Common myeloid progenitor, CD34-positive (primary cell): ENCODE measurements at regions not wholly inside any gene's neighbourhood (a gene's known extent, or its start where the extent isn't known, plus 50 kb on each side); places are given as distances from the start of the nearest gene placed in this dataset.

Experiments used
- CTCF ChIA-PET: fragments of 350-600 bp; sonication (Branson Sonifier 250); formaldehyde crosslinking; loops from one replicate; lab custom pipeline; 2021; ENCODE audit warnings: antibody characterized with exemption; lab: Charles Lee
- POLR2A ChIA-PET: fragments of 350-600 bp; sonication (Branson Sonifier 250); formaldehyde crosslinking; loops from one replicate; lab custom pipeline; 2021; ENCODE audit warnings: antibody characterized with exemption; lab: Charles Lee
- DNase-seq, 3 donors: peaks; one replicate each; pipeline versions ENCODE4 v3.0.0 to v3.0.0-alpha.2; 2013
- H3K27ac ChIP-seq, 2 experiments: 1 replicate in 1 of 2; 2 replicates in 1 of 2; pipeline ENCODE4 v1.7.0; 2013; ENCODE audit warnings: inconsistent platforms in 2 of 2, low read length in 2 of 2, mild to moderate bottlenecking in 2 of 2, low read depth in 1 of 2, moderate library complexity in 1 of 2; ENCODE audit not compliant: severe bottlenecking in 2 of 2, insufficient read depth in 1 of 2, poor library complexity in 1 of 2
- H3K27me3 ChIP-seq, 5 experiments: replicated peaks in 2 of 5; 1 replicate in 3 of 5; 2 replicates in 2 of 5; pipeline versions ENCODE4 v1.6.1 to v1.7.0; 2013; ENCODE audit warnings: low read length in 4 of 5, mild to moderate bottlenecking in 2 of 5, moderate library complexity in 2 of 5, inconsistent platforms in 1 of 5; ENCODE audit not compliant: insufficient read depth in 5 of 5, control insufficient read depth in 4 of 5
- H3K36me3 ChIP-seq, 4 experiments: 1 replicate in 2 of 4; 2 replicates in 2 of 4; pipeline versions ENCODE4 v1.6.1 to v1.7.0; 2013; ENCODE audit warnings: low read length in 3 of 4, control low read depth in 1 of 4, mild to moderate bottlenecking in 1 of 4; ENCODE audit not compliant: control insufficient read depth in 4 of 4, insufficient read depth in 4 of 4
- H3K4me1 ChIP-seq, 4 experiments: 1 replicate in 3 of 4; 2 replicates in 1 of 4; pipeline versions ENCODE4 v1.6.1 to v1.7.1; 2013; ENCODE audit warnings: low read length in 3 of 4, mild to moderate bottlenecking in 3 of 4, control low read depth in 1 of 4, inconsistent platforms in 1 of 4, moderate library complexity in 1 of 4; ENCODE audit not compliant: control insufficient read depth in 4 of 4, insufficient read depth in 4 of 4; ENCODE audit errors: control extremely low read depth in 1 of 4
- H3K4me3 ChIP-seq, 7 experiments: 1 replicate in 4 of 7; 2 replicates in 3 of 7; pipeline versions ENCODE4 v1.5.1 to v1.7.0; 2013; ENCODE audit warnings: mild to moderate bottlenecking in 7 of 7, low read length in 6 of 7, moderate library complexity in 6 of 7, inconsistent platforms in 2 of 7, low read depth in 2 of 7, control low read depth in 1 of 7; ENCODE audit not compliant: insufficient read depth in 4 of 7, control insufficient read depth in 1 of 7; ENCODE audit errors: extremely low read depth in 1 of 7
- H3K9me3 ChIP-seq, 5 experiments: 1 replicate in 4 of 5; 2 replicates in 1 of 5; pipeline versions ENCODE4 v1.6.1 to v1.7.1; 2013; ENCODE audit warnings: low read length in 4 of 5, mild to moderate bottlenecking in 2 of 5, inconsistent platforms in 1 of 5, low read depth in 1 of 5, moderate library complexity in 1 of 5; ENCODE audit not compliant: control insufficient read depth in 4 of 5, insufficient read depth in 2 of 5; ENCODE audit errors: control extremely low read depth in 1 of 5
- WGBS: methylation state at CpG from one replicate; pipeline ENCODE4 v1.1.5; 2013; ENCODE audit not compliant: insufficient coverage; 5-methylcytosine and 5-hydroxymethylcytosine counted together

- WGBS: 100% methylated on average over 2 of the region's 3 CpGs
- no peak overlapping the region for H3K27ac ChIP-seq
- no peak overlapping the region for H3K4me3 ChIP-seq
- no peak for DNase-seq
- H3K9me3 ChIP-seq: no peaks in the 10 kb centered on the region
- H3K36me3 ChIP-seq: no peaks in the 10 kb centered on the region
- ChIA-PET CTCF (no interaction called here), POLR2A (no interaction called here)
- no peaks in the 10 kb centered on the region for H3K27me3 ChIP-seq
- no peaks in the 10 kb centered on the region for H3K4me1 ChIP-seq
Observed at GRCh38 chr6:9896806-9897205, 518.1 kb downstream of the TFAP2A start.

GRCh38 chr6:9890893-9891292 is 524.0 kb downstream of the TFAP2A start:
- Histone ChIP-seq H3K4me3 (no peak overlapping the region), H3K36me3 (no peaks in the 10 kb centered on the region), H3K27me3 (no peaks in the 10 kb centered on the region), H3K9me3 (no peaks in the 10 kb centered on the region), H3K27ac (no peak overlapping the region), H3K4me1 (no peaks in the 10 kb centered on the region)
- 87% methylated on average over 3 of the region's 4 CpGs for WGBS
- ChIA-PET CTCF (no interaction called here), POLR2A (no interaction called here)
- DNase-seq: no peak

GRCh38 chr6:9890469-9890868 is 524.4 kb downstream of the TFAP2A start:
- WGBS: no CpG with 5 or more reads among the region's 3 CpGs
- no peaks in the 10 kb centered on the region for H3K4me1 ChIP-seq
- CTCF ChIA-PET: no interaction called here
- no peak overlapping the region for H3K4me3 ChIP-seq
- no peaks in the 10 kb centered on the region for H3K9me3 ChIP-seq
- H3K27me3 ChIP-seq: no peaks in the 10 kb centered on the region
- no peaks in the 10 kb centered on the region for H3K36me3 ChIP-seq
- H3K27ac ChIP-seq: no peak overlapping the region
- POLR2A ChIA-PET: no interaction called here
- DNase-seq: no peak

DNA sequence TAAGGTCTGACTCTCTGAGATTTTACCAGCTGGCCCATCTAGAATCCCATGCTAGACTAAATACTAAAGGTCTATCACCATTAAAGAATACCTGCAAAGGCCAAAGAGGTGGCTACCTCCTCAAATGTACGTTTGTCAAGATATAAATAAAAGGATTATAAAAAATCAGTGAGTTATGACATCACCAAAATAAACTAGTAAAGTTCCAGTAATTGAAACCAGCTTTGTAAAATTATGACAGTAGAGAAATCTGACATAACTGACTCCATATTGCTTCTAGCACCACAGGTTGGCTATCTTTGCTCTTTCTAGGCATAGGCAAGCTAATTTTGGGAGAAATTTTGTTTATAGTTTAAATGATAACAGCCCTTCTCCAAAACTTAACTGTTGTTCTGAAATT is 536.3 kb downstream of the TFAP2A start:
- H3K9me3 ChIP-seq: peaks cover 0 to 6% (median 4%) of the 10 kb centered on the region in 5 experiments
- H3K4me3 ChIP-seq: no peak overlapping the region
- ChIA-PET POLR2A (no interaction called here), CTCF (no interaction called here)
- H3K27ac ChIP-seq: no peak overlapping the region
- no peaks in the 10 kb centered on the region for H3K36me3 ChIP-seq
- DNase-seq: no peak
- no peaks in the 10 kb centered on the region for H3K27me3 ChIP-seq
- WGBS: no CpG with 5 or more reads among the region's 1 CpG
- no peaks in the 10 kb centered on the region for H3K4me1 ChIP-seq

DNA sequence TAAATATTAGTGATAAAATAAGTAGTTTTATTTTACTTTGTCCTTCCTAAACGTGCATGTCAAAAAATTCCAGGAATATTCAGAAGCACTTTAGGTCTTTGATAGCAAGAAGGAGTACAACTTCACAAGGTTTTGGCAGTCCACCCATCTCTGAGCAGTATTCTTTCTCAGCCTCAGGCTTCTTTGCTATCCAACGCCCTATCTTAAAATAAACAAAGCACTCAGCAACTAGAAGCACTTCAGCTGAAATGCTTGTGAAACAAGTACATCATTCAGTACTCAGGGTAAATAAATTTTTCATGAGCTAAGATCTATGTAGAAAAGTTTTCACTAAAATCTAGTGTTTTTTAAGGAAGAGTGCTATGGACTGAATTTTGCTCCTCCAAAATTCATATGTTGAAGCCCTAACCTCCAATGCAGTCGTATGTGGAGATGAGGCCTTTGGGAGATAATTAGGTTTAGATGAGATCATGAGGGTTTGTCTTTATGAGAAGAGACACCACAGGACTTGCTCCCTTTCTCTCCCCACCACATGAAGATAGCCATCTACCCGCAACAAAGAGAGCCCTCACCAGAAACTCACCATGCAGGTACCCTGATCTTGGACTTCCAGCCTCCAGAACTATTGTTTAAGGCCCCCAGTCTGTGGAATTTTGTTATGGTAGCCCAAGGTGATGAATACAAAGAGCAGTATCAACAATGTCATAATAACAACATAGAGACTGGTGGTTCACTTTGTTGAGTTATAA is 539.1 kb downstream of the TFAP2A start:
- Histone ChIP-seq H3K4me1 (no peaks in the 10 kb centered on the region), H3K9me3 (peaks cover 0 to 6% (median 0%) of the 10 kb centered on the region in 5 experiments), H3K27me3 (no peaks in the 10 kb centered on the region), H3K4me3 (no peak overlapping the region), H3K36me3 (no peaks in the 10 kb centered on the region), H3K27ac (no peak overlapping the region)
- ChIA-PET CTCF (no interaction called here), POLR2A (no interaction called here)
- 100% methylated on average over 1 of the region's 4 CpGs for WGBS
- DNase-seq: no peak

DNA sequence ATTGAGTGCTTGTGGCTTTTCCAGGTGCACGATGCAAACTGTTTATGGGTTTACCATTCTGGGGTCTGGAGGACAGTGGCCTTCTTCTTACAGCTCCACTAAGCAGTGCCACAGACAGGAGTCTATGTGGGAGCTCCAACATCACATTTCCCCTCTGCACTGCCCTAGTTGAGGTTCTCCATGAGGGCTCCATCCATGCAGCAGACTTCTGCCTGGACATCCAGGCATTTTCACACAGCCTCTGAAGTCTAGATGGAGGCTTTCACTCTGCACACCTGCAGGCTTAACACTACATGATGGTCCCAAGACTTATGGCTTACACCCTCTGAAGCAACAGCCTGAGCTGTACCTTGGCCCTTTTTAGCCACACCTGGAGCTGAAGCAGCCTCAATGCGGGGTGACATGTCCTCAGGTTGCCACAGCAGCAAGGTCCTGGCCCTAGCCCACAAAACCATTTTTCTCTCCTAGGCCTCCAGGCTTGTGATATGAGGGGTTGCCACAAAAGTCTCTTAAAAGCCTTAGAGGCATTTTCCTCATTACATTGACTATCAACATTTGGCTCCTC is 552.2 kb downstream of the TFAP2A start:
- Histone ChIP-seq H3K4me1 (no peaks in the 10 kb centered on the region), H3K36me3 (no peaks in the 10 kb centered on the region), H3K9me3 (peaks cover 0 to 11% (median 8%) of the 10 kb centered on the region in 5 experiments), H3K27me3 (no peaks in the 10 kb centered on the region), H3K4me3 (no peak overlapping the region), H3K27ac (no peak overlapping the region)
- CTCF ChIA-PET: no interaction called here
- POLR2A ChIA-PET: no interaction called here
- 100% methylated on average over 1 of the region's 2 CpGs for WGBS
- DNase-seq: no peak

DNA sequence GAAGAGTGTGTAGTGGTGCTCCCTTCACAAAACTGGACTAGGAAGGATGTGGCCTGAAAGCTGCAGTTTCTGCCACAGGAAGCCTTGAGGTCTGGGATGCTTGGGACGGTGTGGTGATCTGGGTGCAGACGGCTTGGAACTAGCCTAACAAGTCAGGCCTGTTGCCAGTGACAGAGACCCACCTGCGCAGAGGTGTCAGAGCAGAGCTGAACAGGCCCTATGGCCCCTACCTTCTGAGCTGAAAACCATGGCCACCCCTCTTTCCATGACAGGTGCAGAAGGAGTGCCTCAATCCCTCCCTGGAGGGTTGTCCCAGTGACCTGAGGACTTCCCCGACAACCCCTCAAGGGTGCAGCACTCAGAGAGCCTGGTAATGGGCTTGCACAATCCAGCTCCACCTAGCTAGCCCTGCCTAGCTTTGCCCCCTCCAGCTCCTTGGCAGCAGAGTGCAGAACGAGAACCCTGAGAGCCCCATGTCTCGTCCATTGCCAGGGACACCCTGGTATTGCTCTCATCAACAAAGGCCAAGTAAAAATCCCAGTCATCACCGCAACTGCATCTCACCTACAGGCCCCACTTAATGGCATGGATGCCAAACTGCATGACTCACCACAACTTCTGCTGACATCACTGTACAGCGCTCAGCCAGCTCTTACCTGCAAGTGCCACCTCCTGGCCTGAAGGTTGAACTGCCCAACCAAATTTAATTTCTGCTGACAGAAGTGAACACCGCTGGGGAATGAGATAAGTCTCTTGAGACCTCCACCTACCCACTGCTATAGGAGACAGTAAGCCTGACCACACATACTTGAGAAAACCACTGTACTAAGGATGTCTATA is 563.1 kb downstream of the TFAP2A start:
- Histone ChIP-seq H3K27ac (no peak overlapping the region), H3K36me3 (no peaks in the 10 kb centered on the region), H3K4me1 (no peaks in the 10 kb centered on the region), H3K4me3 (no peak overlapping the region), H3K27me3 (no peaks in the 10 kb centered on the region), H3K9me3 (peaks cover 0 to 36% (median 5%) of the 10 kb centered on the region in 5 experiments)
- ChIA-PET POLR2A (no interaction called here), CTCF (no interaction called here)
- 85% methylated on average over 9 of the region's 9 CpGs for WGBS
- DNase-seq: no peak
